ENCODE measurements at regions not wholly inside any gene's neighbourhood (a gene's known extent, or its start where the extent isn't known, plus 50 kb on each side); places are given as distances from the start of the nearest gene placed in this dataset.

GRCh38 chr4:14681330-14681729 lies 321.0 kb upstream of the CPEB2 start:
- TF ChIP-seq EP300 (IDR thresholded peaks at IDR 0.05) (no peak), POLR2A (IDR thresholded peaks at IDR 0.05; ENCODE audit: low read depth) (no peak), POLR2AphosphoS5 (IDR thresholded peaks at IDR 0.05) (no peak), CTCF (IDR thresholded peaks at IDR 0.05) (no peak)
- 92% methylated on average over 4 of the region's 4 CpGs for WGBS
- Histone ChIP-seq H3K27ac (replicated peaks in 1 of 4) (no peak overlapping the region), H3K9me3 (no peaks in the 10 kb centered on the region), H3K4me3 (no peak overlapping the region), H3K36me3 (no peaks in the 10 kb centered on the region), H3K27me3 (no peaks in the 10 kb centered on the region), H3K4me1 (no peaks in the 10 kb centered on the region)
- intact Hi-C loops (cut with DNase I), result no loop called here
- DNase-seq (ENCODE audit: extremely low spot score), result no peak

- H3K27ac ChIP-seq (replicated peaks in 1 of 4), result no peak overlapping the region
- no peak overlapping the region for H3K4me3 ChIP-seq
- no peak for TF ChIP-seq POLR2A (IDR thresholded peaks at IDR 0.05; ENCODE audit: low read depth)
- no peak for TF ChIP-seq EP300 (IDR thresholded peaks at IDR 0.05)
- TF ChIP-seq POLR2AphosphoS5 (IDR thresholded peaks at IDR 0.05), result no peak
- TF ChIP-seq CTCF (IDR thresholded peaks at IDR 0.05), result no peak
- no peaks in the 10 kb centered on the region for H3K9me3 ChIP-seq
- no peaks in the 10 kb centered on the region for H3K4me1 ChIP-seq
- H3K36me3 ChIP-seq, result no peaks in the 10 kb centered on the region
- DNase-seq (ENCODE audit: extremely low spot score), result no peak
- intact Hi-C loops (cut with DNase I), result no loop called here
- no peaks in the 10 kb centered on the region for H3K27me3 ChIP-seq
These were observed 308.6 kb upstream of the CPEB2 start for GRCh38 chr4:14693728-14694127.

GRCh38 chr4:14695095-14695845 lies 307.0 kb upstream of the CPEB2 start:
- DNase-seq (ENCODE audit: extremely low spot score), result no peak
- Histone ChIP-seq H3K4me3 (no peak overlapping the region), H3K27me3 (no peaks in the 10 kb centered on the region), H3K36me3 (no peaks in the 10 kb centered on the region), H3K4me1 (no peaks in the 10 kb centered on the region), H3K9me3 (no peaks in the 10 kb centered on the region), H3K27ac (replicated peaks in 1 of 4) (no peak overlapping the region)
- WGBS, result 70% methylated on average over 6 of the region's 6 CpGs
- intact Hi-C loops (cut with DNase I), result no loop called here
- TF ChIP-seq POLR2AphosphoS5 (IDR thresholded peaks at IDR 0.05) (no peak), EP300 (IDR thresholded peaks at IDR 0.05) (no peak), CTCF (IDR thresholded peaks at IDR 0.05) (no peak), POLR2A (IDR thresholded peaks at IDR 0.05; ENCODE audit: low read depth) (no peak)

- Histone ChIP-seq H3K27ac (replicated peaks in 1 of 4) (no peak overlapping the region), H3K4me3 (no peak overlapping the region), H3K27me3 (no peaks in the 10 kb centered on the region), H3K36me3 (no peaks in the 10 kb centered on the region), H3K9me3 (no peaks in the 10 kb centered on the region), H3K4me1 (peaks cover 7 to 19% (median 16%) of the 10 kb centered on the region in 4 donors)
- TF ChIP-seq POLR2A (IDR thresholded peaks at IDR 0.05; ENCODE audit: low read depth) (no peak), EP300 (IDR thresholded peaks at IDR 0.05) (no peak), POLR2AphosphoS5 (IDR thresholded peaks at IDR 0.05) (no peak), CTCF (IDR thresholded peaks at IDR 0.05) (no peak)
- DNase-seq (ENCODE audit: extremely low spot score), result no peak
- intact Hi-C loops (cut with DNase I), result no loop called here
These were observed 302.2 kb upstream of the CPEB2 start for GRCh38 chr4:14700083-14700482.

- H3K27ac ChIP-seq (replicated peaks in 1 of 4), result no peak overlapping the region
- no peak overlapping the region for H3K4me3 ChIP-seq
- H3K9me3 ChIP-seq, result no peaks in the 10 kb centered on the region
- H3K27me3 ChIP-seq, result no peaks in the 10 kb centered on the region
- 94% methylated on average over 3 of the region's 3 CpGs for WGBS
- intact Hi-C loops (cut with DNase I), result no loop called here
- no peak for DNase-seq (ENCODE audit: extremely low spot score)
- TF ChIP-seq POLR2A (IDR thresholded peaks at IDR 0.05; ENCODE audit: low read depth) (no peak), EP300 (IDR thresholded peaks at IDR 0.05) (no peak), CTCF (IDR thresholded peaks at IDR 0.05) (no peak), POLR2AphosphoS5 (IDR thresholded peaks at IDR 0.05) (no peak)
- peaks cover 7 to 19% (median 16%) of the 10 kb centered on the region in 4 donors for H3K4me1 ChIP-seq
- no peaks in the 10 kb centered on the region for H3K36me3 ChIP-seq
These were observed 301.7 kb upstream of the CPEB2 start for GRCh38 chr4:14700544-14700943.

Measured in esophagus muscularis mucosa (tissue), 4 donors.